HG03175 (cell line): ENCODE measurements at regions not wholly inside any gene's neighbourhood (a gene's known extent, or its start where the extent isn't known, plus 50 kb on each side); places are given as distances from the start of the nearest gene placed in this dataset.
"Not testable (repeated sequence)": the region's sequence is repeated elsewhere in the genome, so short reads cannot be mapped to it uniquely, and the experiment has no call there.

Experiments
- ATAC-seq: cut with Tn5 transposase; IDR thresholded peaks from one replicate; pipeline ENCODE4 v1.9.1; 2021; ENCODE audit warnings: mild to moderate bottlenecking, moderate library complexity; ENCODE audit not compliant: unreplicated experiment

DNA sequence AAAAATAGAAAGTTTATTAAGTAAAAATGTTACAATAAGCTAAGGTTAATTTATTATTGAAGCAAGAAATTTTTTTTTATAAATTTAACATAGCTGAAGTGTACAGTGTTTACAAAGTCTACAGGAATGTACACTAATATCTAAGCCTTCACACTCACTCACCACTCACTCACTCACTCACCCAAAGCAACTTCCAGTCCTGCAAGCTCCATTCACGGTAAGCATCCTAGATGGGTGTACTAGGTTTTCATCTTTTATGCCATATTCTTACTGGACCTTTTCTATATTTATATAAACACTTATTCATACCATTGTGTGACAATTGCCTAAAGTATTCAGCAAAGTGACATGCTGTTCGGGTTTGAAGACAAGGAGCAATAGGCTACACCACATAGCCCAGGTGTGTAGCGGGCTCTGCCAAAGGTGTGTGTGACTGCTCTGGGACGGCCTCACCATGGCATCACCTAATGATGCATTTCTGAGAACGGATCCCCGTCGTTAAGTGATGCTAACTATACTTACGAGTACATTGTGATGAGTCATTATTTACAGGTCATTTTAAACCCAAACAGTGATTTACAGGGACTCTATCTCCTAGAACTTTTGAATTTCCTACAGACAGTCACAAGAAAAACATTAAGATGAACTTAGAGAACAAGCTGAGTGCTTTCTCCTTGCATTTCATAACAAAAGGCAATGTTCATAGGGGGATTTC, 76.3 kb upstream of the ID2 start:
- ATAC-seq: no peak

DNA sequence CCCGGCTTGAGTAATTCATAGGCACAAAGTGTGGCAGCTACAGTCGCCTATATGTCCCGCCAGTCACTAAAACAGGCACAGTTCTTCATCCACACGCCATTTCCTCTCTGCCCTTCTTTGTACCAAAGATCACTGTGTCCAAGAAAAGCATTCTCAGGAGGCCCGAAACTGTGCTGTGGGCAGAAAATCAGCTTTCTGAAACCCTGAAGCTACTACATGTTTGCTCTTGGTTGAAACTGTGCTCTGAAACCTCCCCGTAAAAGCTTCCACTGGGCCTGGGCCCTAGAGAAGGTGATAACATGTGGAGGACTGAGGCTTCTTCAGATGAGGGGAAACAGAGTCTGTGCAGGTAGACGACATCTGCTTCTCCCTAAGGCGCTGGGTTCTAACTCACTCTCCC, 75.6 kb upstream of the ID2 start:
- ATAC-seq: peak; percentile 91

DNA sequence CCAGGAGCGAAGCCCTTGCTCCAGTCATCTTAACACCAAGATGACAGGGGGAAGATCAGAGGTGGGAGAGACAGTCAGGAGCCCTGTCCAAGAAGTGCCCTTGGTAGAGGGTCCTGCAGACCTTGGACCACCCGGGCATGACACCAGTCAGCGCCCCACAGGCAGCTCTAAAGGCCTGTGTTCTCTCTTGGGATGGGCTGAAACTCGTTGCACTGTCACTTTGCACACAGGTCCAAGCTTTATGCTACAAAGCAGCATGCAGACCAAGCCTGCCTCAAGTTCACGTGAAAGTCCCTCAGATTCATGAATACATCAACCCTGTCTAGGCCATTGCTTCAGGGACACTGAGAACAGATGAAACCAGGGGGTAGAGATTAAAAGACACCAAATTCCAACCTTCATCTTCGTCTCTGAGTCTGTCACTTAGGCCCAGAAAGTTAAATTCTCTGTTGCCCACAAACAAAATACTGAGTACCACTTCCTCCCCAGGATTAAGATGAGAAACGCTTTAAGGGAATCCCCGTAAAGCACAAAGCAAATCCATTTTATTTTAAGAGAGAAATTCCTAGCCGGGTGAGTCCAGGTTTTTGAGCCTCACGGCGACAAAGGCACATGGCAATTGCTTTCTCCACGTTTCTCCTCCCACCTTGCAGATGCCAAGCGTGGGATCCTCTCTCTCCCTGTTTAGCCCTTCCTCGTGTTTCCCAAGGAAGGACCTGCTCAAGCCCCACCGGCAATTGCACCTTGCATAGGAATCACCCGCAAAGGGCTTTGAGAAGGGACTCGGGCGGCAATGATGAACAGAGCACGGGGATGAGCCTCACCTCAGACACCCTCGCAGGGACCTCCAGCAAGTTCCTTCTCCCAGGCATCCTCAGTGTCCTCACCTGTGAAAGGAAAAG, 75.0 kb upstream of the ID2 start:
- peak; percentile 12 for ATAC-seq

DNA sequence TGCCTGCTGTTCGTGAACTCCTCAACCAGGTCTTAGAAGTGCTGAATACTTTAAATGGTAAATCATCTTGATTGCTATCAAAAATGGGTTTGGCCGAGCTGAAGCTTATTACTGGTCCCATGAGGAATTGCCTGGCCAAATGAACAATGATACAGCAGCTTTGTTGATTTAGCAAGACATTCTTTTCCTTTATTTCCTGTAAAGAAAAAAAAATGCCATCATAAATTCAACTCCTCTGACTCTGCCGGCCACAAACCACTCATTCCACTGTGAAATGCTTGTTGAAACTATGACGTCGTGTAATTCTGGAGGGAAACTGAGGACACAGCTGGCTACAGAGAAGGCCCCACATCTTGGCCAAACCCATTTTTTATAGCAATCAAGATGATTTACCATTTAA, 74.2 kb upstream of the ID2 start:
- ATAC-seq: no peak

DNA sequence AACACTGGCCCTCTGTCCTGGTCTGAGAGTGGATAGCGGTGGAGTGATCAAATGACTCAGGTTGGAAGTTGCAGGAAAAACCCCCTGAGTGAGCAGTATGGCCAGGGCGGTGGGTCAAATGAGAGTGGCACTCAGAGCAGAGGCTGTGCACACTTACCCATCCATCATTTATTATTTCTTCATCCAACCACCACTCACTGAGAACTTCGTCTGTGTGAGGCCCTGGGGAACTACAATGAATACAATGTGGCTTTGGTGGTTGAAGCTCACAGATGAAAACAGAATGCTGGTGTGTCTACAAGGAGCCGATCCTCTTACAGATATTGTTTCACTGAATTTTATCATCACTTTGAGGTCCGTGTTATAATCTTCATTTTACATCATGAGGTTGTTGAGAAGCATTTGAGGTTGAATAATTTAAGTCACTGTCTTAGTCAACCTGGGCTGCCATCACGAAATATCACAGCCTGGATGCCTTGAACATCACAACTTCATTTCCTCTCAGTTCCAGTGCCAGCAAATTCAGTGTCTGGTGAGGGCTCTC, 73.4 kb upstream of the ID2 start:
- ATAC-seq: no peak

DNA sequence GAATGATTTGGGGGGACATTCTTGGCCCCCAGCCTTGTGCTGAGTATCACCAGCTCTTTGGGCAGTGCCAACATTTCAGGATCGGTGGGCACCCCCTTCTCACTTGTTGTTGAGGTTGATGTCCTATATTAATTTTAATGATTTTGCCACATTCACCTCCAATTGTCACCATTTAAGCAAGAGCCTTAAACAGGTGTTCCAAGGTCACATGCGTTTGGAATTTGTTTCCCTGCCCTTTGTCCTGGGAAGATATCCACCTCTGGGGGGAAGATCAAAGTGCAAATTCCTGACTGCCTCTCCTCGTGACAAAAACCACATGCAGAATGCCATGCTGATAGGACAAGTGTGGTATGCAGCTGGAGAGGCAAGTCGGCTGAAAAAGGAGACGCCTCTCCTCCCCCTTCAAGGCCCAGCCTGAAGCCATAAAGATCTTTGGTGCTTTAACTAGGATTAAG, 72.5 kb upstream of the ID2 start:
- no peak for ATAC-seq

DNA sequence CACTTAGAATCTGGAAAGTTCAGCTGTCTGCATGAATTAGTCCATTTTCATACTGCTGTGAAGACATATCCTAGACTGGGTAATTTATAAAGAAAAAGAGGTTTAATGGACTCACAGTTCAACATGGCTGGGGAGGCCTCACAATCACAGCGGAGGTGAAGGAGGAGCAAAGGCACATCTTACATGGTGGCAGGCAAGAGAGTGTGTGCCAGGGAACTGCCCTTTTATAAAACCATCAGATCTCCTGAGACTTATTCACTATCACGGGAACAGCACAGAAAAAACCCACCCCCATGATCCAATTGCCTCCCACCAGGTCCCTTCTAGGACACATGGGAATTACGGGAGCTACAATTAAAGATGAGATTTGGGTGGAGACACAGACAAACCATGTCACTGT, 71.1 kb upstream of the ID2 start:
- ATAC-seq: not testable (repeated sequence)

DNA sequence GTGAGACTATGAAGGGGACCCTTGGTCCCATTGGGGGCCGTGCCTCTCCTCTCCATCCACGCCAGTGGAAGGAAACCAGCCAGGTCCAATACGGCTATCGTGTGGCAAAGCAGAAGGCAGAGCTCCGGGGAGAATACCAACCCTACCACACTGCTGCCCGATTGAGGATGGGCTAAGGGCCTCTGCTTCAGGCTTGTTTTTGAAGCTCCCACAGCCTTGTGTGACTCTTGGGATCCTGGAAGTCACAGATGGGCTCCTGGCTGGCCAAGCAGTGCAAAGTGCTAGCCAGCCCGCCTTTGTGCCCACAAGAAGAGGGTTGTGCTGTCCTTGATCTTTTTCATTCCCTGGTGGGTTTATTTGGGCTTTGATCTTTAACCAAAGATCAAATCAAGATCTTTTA, 70.6 kb upstream of the ID2 start:
- ATAC-seq: no peak

DNA sequence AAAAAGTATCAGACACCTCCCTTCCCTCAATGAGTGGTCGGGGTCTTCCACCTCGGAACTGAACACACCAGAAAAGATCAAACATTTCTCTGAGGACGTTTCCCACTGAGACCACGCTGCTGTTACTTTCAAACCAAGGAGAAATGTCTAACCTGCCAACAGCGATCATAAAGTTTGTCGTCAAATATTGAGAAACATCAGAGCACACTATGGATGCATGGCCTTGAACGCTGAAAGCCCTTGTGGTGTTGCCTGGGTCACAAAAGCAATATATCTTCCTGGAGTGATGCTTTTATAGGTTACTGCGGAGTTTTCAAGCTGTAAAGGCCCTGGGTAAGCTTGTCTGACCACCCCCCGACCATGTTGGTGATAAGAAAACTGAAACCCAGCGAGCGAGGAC, 70.2 kb upstream of the ID2 start:
- no peak for ATAC-seq

DNA sequence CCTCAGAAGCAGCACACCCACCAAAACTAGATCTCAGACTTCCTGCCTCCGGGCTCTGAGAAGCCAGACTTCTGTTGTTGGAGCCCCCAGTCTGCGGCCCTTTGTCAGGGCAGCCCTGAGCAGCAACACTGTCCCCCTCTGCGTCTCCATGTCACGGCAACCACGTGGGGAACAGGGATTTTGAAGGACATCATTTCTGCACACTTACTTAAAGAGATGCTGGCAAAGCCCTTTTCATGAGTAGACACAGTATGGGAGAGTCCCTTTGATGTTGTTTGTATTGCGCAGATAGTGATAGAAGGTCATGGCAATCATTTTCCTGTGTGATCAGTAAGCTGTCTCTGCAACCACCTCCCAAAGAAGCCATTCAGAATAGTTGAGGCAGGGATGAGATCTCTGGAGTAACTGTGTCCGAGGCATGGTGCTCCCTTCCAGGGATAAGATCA, 69.1 kb upstream of the ID2 start:
- ATAC-seq: no peak

DNA sequence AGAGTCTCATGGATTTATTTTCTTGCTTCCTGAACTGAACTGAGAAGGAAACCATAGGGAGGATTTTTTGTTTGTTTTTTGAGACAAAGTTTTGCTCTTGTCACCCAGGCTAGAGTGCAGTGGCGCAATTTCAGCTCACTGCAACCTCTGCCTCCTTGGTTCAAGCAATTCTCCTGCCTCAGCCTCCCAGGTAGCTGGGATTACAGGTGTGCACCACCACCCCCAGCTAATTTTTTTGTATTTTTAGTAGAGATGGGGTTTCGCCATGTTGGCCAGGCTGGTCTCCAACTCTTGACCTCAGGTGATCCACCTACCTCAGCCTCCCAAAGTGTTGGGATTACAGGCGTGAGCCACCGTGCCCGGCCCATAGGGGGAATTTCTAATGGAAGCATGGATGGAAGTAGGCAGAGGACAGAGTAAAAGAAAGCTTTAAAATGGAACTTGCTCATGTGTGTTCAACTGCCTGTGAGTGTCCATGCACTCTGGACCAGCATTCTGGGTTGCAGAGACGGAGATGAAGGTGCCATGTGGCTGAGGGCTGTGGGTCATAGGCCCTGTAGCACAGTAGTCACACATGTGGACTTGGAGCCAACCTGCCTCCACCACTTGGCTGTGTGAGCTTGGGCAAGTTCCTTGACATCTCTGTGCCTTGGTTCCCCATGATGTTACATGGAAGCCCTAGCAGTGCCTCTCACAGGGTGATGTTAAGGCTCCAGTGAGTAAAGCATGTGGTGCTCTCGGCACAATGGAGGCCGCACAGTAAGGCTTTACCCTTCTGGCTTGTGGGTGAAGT, 68.5 kb upstream of the ID2 start:
- ATAC-seq: not testable (repeated sequence)

DNA sequence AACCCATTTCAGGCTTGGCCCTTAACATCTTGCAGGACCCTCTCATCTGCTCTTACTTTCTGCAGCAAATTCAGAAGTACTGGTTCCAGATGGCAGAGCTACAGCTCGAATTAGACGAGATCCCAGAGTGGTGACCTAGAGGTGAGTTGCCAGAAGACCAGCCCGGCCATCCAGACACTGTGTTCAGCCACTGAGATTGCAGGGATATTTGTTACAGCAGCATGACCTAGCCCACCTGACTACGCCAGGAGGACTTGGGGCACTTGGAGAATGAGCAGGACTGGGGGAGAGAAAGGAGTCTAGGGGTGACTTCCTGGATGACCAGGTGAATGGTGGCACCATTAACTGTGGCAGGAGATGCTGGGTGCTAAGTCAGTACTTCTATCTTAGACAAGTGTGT, 67.2 kb upstream of the ID2 start:
- no peak for ATAC-seq

DNA sequence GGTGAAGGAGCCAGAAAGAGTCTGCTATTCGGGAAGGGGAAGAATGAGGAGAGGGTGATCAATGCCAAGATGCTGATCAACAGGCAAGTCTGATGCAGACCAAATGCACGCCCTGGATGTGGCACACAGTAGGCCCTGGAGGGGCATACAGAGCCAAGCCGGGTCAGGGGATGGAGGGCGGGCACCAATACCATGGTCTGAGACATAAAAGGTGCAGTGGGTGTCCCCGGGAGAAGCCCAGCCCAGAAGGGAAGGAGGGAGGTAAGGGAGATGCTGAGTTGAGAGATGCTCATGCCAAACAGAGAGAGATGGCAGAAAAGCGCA, 66.6 kb upstream of the ID2 start:
- ATAC-seq: no peak

DNA sequence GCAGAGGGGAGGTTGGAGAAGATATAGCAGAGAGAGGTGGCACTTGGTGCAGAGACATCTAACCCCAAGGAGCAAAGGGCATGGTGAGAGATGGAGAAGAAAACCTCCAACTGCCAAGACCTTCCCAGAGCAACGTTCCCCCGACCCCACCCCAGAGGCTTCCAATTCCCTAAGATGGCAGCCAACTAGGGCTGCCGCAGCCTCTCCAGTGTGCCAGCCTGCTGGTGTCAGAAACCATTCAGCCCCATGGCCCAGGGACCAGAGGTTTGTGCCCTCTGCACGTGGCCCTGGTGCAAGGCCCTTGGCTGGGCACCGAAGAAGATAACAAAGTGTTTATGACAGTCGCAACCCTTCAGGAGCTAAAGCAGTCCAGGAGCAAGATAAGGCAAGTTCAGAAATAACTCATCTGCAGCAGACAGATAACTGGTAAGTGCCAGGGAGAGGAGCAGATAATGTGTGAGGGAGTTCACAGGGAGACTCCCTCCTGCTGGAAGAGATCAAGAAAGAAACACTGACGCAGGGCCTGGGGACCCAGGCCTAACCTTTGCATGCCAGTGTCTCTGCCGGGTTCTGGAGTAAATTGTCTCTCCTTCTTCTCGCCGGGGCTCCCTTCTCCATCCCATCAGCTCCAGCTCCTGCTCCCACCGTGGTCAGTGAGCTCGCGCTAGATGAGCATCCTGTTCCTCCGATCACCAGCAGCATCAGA, 66.1 kb upstream of the ID2 start:
- ATAC-seq: no peak

DNA sequence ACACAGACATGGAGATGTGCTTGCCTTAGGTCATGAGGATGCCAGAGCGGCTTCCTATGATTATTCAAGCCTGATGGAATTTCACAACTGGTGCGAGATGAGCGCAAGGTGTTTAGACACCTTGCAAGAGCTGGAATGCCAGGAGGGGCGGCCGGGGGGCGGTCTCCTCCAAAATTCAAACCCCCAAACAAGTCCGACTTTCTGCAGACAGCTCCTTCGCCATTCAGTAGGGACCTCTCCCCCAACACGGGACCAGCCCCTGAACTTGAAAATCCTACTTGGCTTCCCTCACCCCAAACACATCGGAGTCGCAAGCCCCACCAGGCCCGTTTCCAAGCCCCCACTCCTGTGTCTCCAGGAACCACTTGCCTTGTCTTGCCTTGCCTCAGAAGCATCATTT, 64.8 kb upstream of the ID2 start:
- no peak for ATAC-seq

DNA sequence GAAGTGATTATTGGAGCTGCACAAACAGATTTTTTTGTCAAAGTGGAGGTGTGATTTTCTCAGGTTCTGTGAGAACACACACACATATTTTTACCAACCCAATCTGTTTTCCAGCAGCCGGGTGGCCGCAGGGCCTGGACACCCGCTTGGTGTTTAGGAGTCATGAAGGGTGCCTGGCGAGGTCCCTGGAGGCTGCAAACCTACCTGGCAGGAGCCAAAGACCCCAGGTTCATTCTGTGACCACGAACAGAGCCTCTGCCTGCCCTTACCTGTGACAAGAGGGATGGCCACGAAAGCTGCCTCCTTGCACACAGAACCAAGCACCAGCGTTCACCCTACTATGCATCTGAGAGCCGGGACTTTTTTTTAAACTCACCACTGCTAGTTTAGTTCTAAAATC, 64.3 kb upstream of the ID2 start:
- no peak for ATAC-seq

DNA sequence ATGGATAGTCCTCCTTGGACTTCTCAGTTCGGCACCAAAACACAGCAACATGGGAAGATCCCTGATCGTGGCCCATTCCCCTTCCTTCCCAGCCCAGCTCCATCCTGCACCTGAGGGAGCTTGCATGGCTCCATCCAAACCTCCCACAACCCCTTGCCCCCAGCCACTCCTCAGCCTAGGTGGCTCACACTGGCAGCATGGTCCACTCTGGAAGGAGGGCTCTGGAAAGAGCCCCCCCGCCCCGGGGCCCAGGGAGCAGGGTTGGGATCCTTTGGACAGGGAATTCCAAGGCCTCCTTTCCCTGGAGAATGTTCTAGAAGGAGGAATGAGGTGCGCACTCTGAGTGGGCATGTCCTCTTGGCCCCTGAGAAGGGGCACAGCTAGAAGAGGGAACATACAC, 62.8 kb upstream of the ID2 start:
- no peak for ATAC-seq

DNA sequence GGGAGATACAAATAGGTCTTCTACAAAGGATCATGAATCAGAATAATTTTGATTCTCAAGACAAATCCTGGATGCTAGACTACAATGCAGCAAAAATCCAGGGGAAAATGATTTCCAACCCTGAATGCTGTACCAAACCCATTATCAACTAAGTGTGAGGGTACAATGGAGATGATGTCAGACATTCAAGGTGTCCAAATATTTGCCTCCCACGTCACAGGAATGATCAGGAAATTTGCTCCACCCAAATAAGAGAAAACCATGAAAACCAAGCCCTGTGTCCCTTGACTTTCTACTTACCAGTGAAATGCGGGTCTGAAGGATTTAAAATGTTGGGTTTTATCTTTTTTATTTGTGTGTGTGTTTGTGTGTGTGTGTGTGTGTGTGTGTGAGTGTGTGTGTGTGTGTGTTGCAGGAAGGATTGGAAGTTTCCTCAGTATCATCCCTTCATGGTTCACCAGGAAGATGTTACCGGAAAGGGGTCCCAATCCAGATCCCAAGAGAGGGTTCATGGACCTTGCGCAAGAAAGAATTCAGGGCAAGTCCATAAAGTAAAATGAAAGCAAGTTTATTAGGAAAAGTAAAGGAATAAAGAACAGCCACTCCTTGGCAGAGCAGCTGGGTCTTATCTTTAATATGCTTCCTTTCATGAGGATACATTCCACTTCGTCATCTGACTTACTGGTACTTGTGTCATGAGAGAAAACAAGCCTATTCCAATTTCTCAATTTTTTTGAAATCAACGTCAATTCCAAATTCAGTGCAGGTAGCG, 61.1 kb upstream of the ID2 start:
- ATAC-seq: no peak

DNA sequence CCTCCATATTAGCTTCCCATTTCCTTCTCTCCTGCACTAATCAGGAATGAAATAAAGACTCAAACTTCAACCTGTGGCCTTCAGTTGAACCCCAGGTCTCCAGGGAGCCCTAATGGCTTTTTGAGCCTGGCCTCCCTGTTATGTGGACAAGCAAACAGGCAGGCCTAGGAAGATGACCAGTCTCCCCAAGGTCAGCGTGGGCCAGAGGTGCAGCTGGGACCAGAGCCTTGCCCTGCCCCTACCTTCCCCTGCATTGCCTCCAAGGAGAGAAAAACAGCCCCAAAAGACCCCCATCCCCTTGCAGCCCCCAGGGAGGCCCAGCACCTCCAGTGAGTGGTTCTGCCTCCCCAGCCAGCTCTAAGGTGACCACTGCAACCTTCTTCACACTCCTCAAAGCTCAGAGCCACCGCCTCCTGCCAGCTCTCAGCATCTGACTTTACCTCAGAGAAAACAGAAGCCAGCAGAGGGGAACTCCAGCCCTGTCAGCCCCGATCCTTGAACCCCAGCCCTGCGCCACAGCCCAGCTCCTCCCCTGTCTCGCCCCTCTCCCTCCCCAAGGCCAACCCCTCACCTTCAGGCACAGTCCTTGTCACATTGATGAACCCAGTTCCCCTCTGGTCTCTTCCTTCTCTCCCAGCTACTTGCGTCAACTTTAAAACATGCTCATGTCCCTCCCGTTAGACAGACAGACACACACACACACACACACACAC, 59.5 kb upstream of the ID2 start:
- no peak for ATAC-seq
